NCI-H526 (cell line): ENCODE measurements at regions not wholly inside any gene's neighbourhood (a gene's known extent, or its start where the extent isn't known, plus 50 kb on each side); places are given as distances from the start of the nearest gene placed in this dataset.
A peak's percentile ranks its signal among the peaks of the same experiment; 100 is the strongest.

ENCODE experiments used
- DNase-seq, 2 experiments: peaks; one replicate each; lab custom pipeline; 2025; lab: John Stamatoyannopoulos, UW

- DNase-seq: no peak
Measured at GRCh38 chr5:82702046-82702445, 375.1 kb downstream of the TMEM167A start.

GRCh38 chr5:82699737-82700136 is 377.5 kb downstream of the TMEM167A start:
- no peak for DNase-seq

- no peak for DNase-seq
Measured at GRCh38 chr5:82698026-82698425, 379.2 kb downstream of the TMEM167A start.

GRCh38 chr5:82694711-82695285 is 382.4 kb downstream of the TMEM167A start:
- no peak for DNase-seq

- no peak for DNase-seq
Measured at GRCh38 chr5:82692826-82693225, 384.4 kb downstream of the TMEM167A start.

- DNase-seq: no peak
Measured at GRCh38 chr5:82684659-82685058, 392.5 kb downstream of the TMEM167A start.

GRCh38 chr5:82684165-82684564 is 393.0 kb downstream of the TMEM167A start:
- no peak for DNase-seq

GRCh38 chr5:82679660-82680059 is 397.5 kb downstream of the TMEM167A start:
- no peak for DNase-seq

GRCh38 chr5:82676661-82677060 is 398.5 kb upstream of the RPS23 start:
- no peak for DNase-seq

GRCh38 chr5:82674671-82675070 is 396.5 kb upstream of the RPS23 start:
- no peak for DNase-seq

- DNase-seq: peak in 1 of 2 experiments; percentile 40
Measured at GRCh38 chr5:82673057-82673809, 395.1 kb upstream of the RPS23 start.

GRCh38 chr5:82670692-82671091 is 392.5 kb upstream of the RPS23 start:
- no peak for DNase-seq

GRCh38 chr5:82669720-82670119 is 391.6 kb upstream of the RPS23 start:
- no peak for DNase-seq

GRCh38 chr5:82666312-82666711 is 388.2 kb upstream of the RPS23 start:
- no peak for DNase-seq

GRCh38 chr5:82664732-82665131 is 386.6 kb upstream of the RPS23 start:
- DNase-seq: no peak

GRCh38 chr5:82663225-82663624 is 385.1 kb upstream of the RPS23 start:
- DNase-seq: no peak

- DNase-seq: no peak
Measured at GRCh38 chr5:82662340-82662739, 384.2 kb upstream of the RPS23 start.

- DNase-seq: no peak
Measured at GRCh38 chr5:82661933-82662332, 383.8 kb upstream of the RPS23 start.

- no peak for DNase-seq
Measured at GRCh38 chr5:82661462-82661861, 383.3 kb upstream of the RPS23 start.

- no peak for DNase-seq
Measured at GRCh38 chr5:82659115-82659514, 381.0 kb upstream of the RPS23 start.

GRCh38 chr5:82657033-82657699 is 379.0 kb upstream of the RPS23 start:
- no peak for DNase-seq

- no peak for DNase-seq
Measured at GRCh38 chr5:82656341-82656761, 378.2 kb upstream of the RPS23 start.

- no peak for DNase-seq
Measured at GRCh38 chr5:82655078-82655477, 376.9 kb upstream of the RPS23 start.
